ENCODE measurements at regions not wholly inside any gene's neighbourhood (a gene's known extent, or its start where the extent isn't known, plus 50 kb on each side); places are given as distances from the start of the nearest gene placed in this dataset.
"Not testable (repeated sequence)": the region's sequence is repeated elsewhere in the genome, so short reads cannot be mapped to it uniquely, and the experiment has no call there.

GRCh38 chr7:68180761-68181160 is 1184.1 kb downstream of the TYW1 start:
- no peak overlapping the region for H3K4me3 Mint-ChIP-seq
- H3K27me3 Mint-ChIP-seq (ENCODE audit: low read depth), result no peaks in the 10 kb centered on the region
- no peaks in the 10 kb centered on the region for H3K4me1 Mint-ChIP-seq (ENCODE audit: low read depth)
- H3K27ac Mint-ChIP-seq, result no peak overlapping the region
- H3K9me3 Mint-ChIP-seq, result peaks cover 41% of the 10 kb centered on the region
- H3K36me3 Mint-ChIP-seq (ENCODE audit: low read depth), result no peaks in the 10 kb centered on the region
- no peak for DNase-seq (ENCODE audit: low spot score)

GRCh38 chr7:68183176-68183575 is 1186.5 kb downstream of the TYW1 start:
- Mint-ChIP-seq H3K4me3 (no peak overlapping the region), H3K27me3 (ENCODE audit: low read depth) (no peaks in the 10 kb centered on the region), H3K4me1 (ENCODE audit: low read depth) (no peaks in the 10 kb centered on the region), H3K36me3 (ENCODE audit: low read depth) (no peaks in the 10 kb centered on the region), H3K9me3 (peaks cover 49% of the 10 kb centered on the region), H3K27ac (no peak overlapping the region)
- DNase-seq (ENCODE audit: low spot score), result no peak

- DNase-seq (ENCODE audit: low spot score), result no peak
- no peak overlapping the region for H3K27ac Mint-ChIP-seq
- H3K9me3 Mint-ChIP-seq, result peaks cover 47% of the 10 kb centered on the region
Observed at GRCh38 chr7:68185631-68186456, 1189.2 kb downstream of the TYW1 start.

GRCh38 chr7:68187532-68187931 is 1190.9 kb downstream of the TYW1 start:
- Mint-ChIP-seq H3K36me3 (ENCODE audit: low read depth) (no peaks in the 10 kb centered on the region), H3K27ac (no peak overlapping the region), H3K9me3 (peaks cover 44% of the 10 kb centered on the region), H3K4me3 (no peak overlapping the region), H3K27me3 (ENCODE audit: low read depth) (no peaks in the 10 kb centered on the region), H3K4me1 (ENCODE audit: low read depth) (no peaks in the 10 kb centered on the region)
- DNase-seq (ENCODE audit: low spot score), result no peak

More at GRCh38 chr7:68185631-68186456, 1189.2 kb downstream of the TYW1 start:
- Mint-ChIP-seq H3K27me3 (ENCODE audit: low read depth) (no peaks in the 10 kb centered on the region), H3K4me1 (ENCODE audit: low read depth) (no peaks in the 10 kb centered on the region), H3K4me3 (no peak overlapping the region), H3K36me3 (ENCODE audit: low read depth) (no peaks in the 10 kb centered on the region)

GRCh38 chr7:68192941-68193340 is 1196.3 kb downstream of the TYW1 start:
- no peaks in the 10 kb centered on the region for H3K4me1 Mint-ChIP-seq (ENCODE audit: low read depth)
- peaks cover 47% of the 10 kb centered on the region for H3K9me3 Mint-ChIP-seq
- no peak for DNase-seq (ENCODE audit: low spot score)
- no peak overlapping the region for H3K27ac Mint-ChIP-seq
- H3K36me3 Mint-ChIP-seq (ENCODE audit: low read depth), result peaks cover 2% of the 10 kb centered on the region
- H3K27me3 Mint-ChIP-seq (ENCODE audit: low read depth), result no peaks in the 10 kb centered on the region
- H3K4me3 Mint-ChIP-seq, result no peak overlapping the region

- peaks cover 59% of the 10 kb centered on the region for H3K9me3 Mint-ChIP-seq
- DNase-seq (ENCODE audit: low spot score); H3K27me3 Mint-ChIP-seq (ENCODE audit: low read depth); H3K4me3 Mint-ChIP-seq; H3K4me1 Mint-ChIP-seq (ENCODE audit: low read depth); H3K36me3 Mint-ChIP-seq (ENCODE audit: low read depth); H3K27ac Mint-ChIP-seq: not testable (repeated sequence)
Observed at GRCh38 chr7:68195642-68196041, 1199.0 kb downstream of the TYW1 start.

GRCh38 chr7:68200051-68200670 is 1203.5 kb downstream of the TYW1 start:
- no peak for DNase-seq (ENCODE audit: low spot score)
- Mint-ChIP-seq H3K36me3 (ENCODE audit: low read depth) (peaks cover 2% of the 10 kb centered on the region), H3K4me1 (ENCODE audit: low read depth) (no peaks in the 10 kb centered on the region), H3K27ac (no peak overlapping the region), H3K9me3 (peaks cover 66% of the 10 kb centered on the region), H3K4me3 (no peak overlapping the region), H3K27me3 (ENCODE audit: low read depth) (no peaks in the 10 kb centered on the region)

- H3K27ac Mint-ChIP-seq, result no peak overlapping the region
- H3K4me3 Mint-ChIP-seq, result no peak overlapping the region
- H3K36me3 Mint-ChIP-seq (ENCODE audit: low read depth), result no peaks in the 10 kb centered on the region
- H3K9me3 Mint-ChIP-seq, result peaks cover 56% of the 10 kb centered on the region
- H3K27me3 Mint-ChIP-seq (ENCODE audit: low read depth), result no peaks in the 10 kb centered on the region
- no peak for DNase-seq (ENCODE audit: low spot score)
- H3K4me1 Mint-ChIP-seq (ENCODE audit: low read depth), result no peaks in the 10 kb centered on the region
Observed at GRCh38 chr7:68203251-68203650, 1206.6 kb downstream of the TYW1 start.

- H3K27me3 Mint-ChIP-seq (ENCODE audit: low read depth), result no peaks in the 10 kb centered on the region
- DNase-seq (ENCODE audit: low spot score), result no peak
- H3K4me1 Mint-ChIP-seq (ENCODE audit: low read depth), result no peaks in the 10 kb centered on the region
- H3K4me3 Mint-ChIP-seq, result no peak overlapping the region
- H3K27ac Mint-ChIP-seq, result no peak overlapping the region
- peaks cover 52% of the 10 kb centered on the region for H3K9me3 Mint-ChIP-seq
- H3K36me3 Mint-ChIP-seq (ENCODE audit: low read depth), result no peaks in the 10 kb centered on the region
Observed at GRCh38 chr7:68205826-68206225, 1209.2 kb downstream of the TYW1 start.

- H3K27me3 Mint-ChIP-seq (ENCODE audit: low read depth), result no peaks in the 10 kb centered on the region
- peaks cover 56% of the 10 kb centered on the region for H3K9me3 Mint-ChIP-seq
- H3K4me3 Mint-ChIP-seq, result no peak overlapping the region
- no peaks in the 10 kb centered on the region for H3K36me3 Mint-ChIP-seq (ENCODE audit: low read depth)
- DNase-seq (ENCODE audit: low spot score), result no peak
- no peaks in the 10 kb centered on the region for H3K4me1 Mint-ChIP-seq (ENCODE audit: low read depth)
- H3K27ac Mint-ChIP-seq, result no peak overlapping the region
Observed at GRCh38 chr7:68206946-68207485, 1210.4 kb downstream of the TYW1 start.

GRCh38 chr7:68207676-68208075 is 1211.0 kb downstream of the TYW1 start:
- Mint-ChIP-seq H3K4me3 (no peak overlapping the region), H3K9me3 (peaks cover 49% of the 10 kb centered on the region), H3K27me3 (ENCODE audit: low read depth) (no peaks in the 10 kb centered on the region), H3K27ac (no peak overlapping the region), H3K4me1 (ENCODE audit: low read depth) (no peaks in the 10 kb centered on the region), H3K36me3 (ENCODE audit: low read depth) (no peaks in the 10 kb centered on the region)
- no peak for DNase-seq (ENCODE audit: low spot score)

GRCh38 chr7:68209486-68209885 is 1212.9 kb downstream of the TYW1 start:
- Mint-ChIP-seq H3K27me3 (ENCODE audit: low read depth) (no peaks in the 10 kb centered on the region), H3K4me3 (no peak overlapping the region), H3K9me3 (peaks cover 42% of the 10 kb centered on the region), H3K27ac (no peak overlapping the region), H3K36me3 (ENCODE audit: low read depth) (no peaks in the 10 kb centered on the region), H3K4me1 (ENCODE audit: low read depth) (no peaks in the 10 kb centered on the region)
- DNase-seq (ENCODE audit: low spot score), result no peak

- Mint-ChIP-seq H3K36me3 (ENCODE audit: low read depth) (no peaks in the 10 kb centered on the region), H3K9me3 (peaks cover 50% of the 10 kb centered on the region), H3K27ac (no peak overlapping the region), H3K4me3 (no peak overlapping the region), H3K27me3 (ENCODE audit: low read depth) (no peaks in the 10 kb centered on the region), H3K4me1 (ENCODE audit: low read depth) (no peaks in the 10 kb centered on the region)
- no peak for DNase-seq (ENCODE audit: low spot score)
Observed at GRCh38 chr7:68213838-68214237, 1217.2 kb downstream of the TYW1 start.

- Mint-ChIP-seq H3K4me1 (ENCODE audit: low read depth) (no peaks in the 10 kb centered on the region), H3K36me3 (ENCODE audit: low read depth) (no peaks in the 10 kb centered on the region), H3K4me3 (no peak overlapping the region), H3K9me3 (peaks cover 43% of the 10 kb centered on the region), H3K27ac (no peak overlapping the region), H3K27me3 (ENCODE audit: low read depth) (no peaks in the 10 kb centered on the region)
- no peak for DNase-seq (ENCODE audit: low spot score)
Observed at GRCh38 chr7:68216051-68216450, 1219.4 kb downstream of the TYW1 start.
